ENCODE measurements at regions not wholly inside any gene's neighbourhood (a gene's known extent, or its start where the extent isn't known, plus 50 kb on each side); places are given as distances from the start of the nearest gene placed in this dataset.

DNA sequence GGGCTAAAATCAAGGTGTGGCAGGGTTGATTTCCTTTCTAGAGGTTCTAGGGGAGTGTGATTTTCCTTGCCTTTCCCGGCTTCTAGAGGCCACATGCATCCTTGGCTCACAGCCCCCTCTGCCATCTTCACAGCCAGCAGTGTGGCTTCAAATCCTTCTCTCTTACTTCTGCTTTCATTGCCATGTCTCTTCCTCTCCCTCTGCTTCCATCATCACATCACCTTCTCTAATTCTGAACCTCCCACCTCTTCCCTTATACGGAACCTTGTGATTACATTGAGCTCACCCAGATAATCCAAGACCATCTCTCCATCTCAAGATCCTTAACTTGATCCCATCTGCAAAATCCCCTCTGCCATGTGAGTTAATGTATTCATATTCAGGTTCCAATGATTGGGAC lies 56.2 kb upstream of the RMDN2 start:
- DNase-seq: no peak

- DNase-seq: no peak
Measured at GRCh38 chr2:37869304-37869703, 55.8 kb upstream of the RMDN2 start.

GRCh38 chr2:37869771-37870170 lies 55.3 kb upstream of the RMDN2 start:
- no peak for DNase-seq

DNA sequence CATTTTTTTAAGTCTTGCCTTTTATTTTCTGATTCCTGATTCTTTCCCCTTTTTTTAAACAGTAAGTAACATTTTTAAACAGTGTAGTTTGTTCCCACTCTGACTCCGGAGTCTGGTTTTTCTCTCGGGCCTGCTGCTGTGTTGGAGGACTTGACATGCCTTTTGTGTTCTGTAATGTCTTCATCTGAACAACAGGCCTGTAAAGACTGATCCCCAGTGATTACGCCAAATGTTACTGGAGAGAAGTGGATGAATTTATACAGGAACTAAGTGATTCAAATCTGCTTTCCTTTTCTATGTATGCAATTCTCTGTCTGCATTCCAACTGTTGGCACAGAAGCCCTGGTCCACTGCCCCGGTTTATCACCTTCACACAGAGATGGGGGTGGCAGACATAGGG lies 54.3 kb upstream of the RMDN2 start:
- DNase-seq: no peak

DNA sequence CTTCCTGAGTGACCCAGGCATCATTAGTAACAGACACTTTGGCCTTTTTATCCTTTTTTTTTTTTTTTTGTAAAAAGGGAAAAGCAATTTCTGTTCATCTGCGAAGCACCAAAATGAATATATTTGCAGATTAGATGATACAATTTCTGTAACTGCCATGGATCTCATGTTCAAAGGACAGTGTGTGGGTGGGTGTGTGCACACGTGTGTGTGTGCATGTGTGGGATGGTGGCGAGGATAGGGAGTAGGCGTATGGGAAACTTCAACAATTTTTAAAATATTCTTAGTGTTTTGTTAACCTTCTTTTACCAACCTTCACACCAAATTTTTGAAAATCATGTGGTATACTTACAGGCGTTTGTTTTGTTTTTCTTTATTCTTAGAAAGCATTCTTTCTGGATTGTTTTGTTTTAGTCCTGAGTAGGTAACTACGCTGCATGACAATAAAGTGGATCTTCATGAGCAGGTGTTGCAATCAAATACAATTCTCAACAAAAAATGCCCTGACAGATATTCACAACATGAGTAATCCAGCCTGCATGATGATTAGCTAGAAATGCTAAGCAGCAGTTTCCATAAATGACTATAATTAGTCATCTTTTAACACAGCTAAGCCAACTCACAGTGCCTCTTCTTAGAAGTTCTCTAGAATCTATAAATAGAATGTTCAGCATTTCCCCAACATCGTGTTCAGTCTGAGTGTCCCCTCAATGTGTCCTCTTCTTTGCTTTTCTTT lies 53.5 kb upstream of the RMDN2 start:
- no peak for DNase-seq

DNA sequence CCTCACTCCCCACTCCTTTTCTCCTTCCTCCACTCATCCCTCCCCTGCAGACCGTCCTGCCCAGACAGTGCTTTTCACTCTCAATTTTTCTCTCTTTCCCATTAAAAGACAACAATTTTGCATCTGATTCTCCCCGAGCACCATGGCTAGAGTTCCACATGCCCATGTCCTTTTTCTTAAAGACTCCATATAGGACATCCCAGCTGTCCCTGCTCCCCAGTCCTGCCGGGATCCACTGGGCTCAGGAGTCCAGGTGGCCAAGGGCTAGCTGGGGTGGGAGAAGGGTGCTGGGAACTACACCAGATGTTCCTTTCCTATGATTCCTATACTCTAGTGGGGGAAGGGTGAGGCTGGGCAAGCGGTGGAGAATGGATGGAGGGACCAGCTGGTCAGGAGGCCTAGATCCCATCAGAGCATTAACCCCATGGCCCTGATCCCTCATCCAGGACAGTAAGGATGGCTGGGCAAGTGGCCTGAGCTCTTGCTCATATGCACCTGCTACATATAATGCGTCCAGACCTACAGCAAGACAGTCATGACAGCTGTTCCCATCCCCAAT lies 52.8 kb upstream of the RMDN2 start:
- no peak for DNase-seq

- no peak for DNase-seq
Measured at GRCh38 chr2:37873229-37873628, 51.9 kb upstream of the RMDN2 start.

DNA sequence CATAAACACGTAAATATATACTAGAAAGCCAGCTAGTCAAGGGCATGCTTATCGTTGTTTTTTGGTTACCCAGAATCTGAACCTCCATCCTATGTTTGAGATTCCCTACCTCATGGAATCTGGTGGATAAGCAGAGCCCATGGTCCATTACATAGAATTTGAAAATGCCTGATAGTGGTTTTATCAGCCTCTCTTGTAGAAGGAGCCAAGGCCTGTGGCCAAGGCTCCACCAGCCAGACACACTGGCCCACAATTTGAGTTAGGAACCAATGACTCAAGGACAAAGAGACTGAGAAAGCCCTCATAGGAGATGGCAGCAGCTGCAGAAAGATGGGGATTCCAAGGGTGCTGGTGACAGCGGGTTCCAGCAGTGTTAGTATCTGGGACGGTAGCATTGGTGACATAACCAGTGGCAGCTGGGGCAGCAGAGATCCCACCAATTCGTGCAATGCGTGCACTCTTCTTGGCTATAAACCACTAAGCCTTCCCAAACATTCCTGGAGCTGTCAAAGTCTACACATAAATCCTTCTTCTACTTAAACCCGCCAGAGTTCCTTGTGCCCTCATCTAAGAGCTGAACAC lies 51.2 kb upstream of the RMDN2 start:
- DNase-seq: no peak

GRCh38 chr2:37874470-37874869 lies 50.6 kb upstream of the RMDN2 start:
- DNase-seq: no peak
